ENCODE measurements at regions not wholly inside any gene's neighbourhood (a gene's known extent, or its start where the extent isn't known, plus 50 kb on each side); places are given as distances from the start of the nearest gene placed in this dataset.
A peak's percentile ranks its signal among the peaks of the same experiment; 100 is the strongest.

- no peak overlapping the region for H3K4me3 ChIP-seq (ENCODE audit: control extremely low read depth in 1 of 5, extremely low read depth in 1 of 5, insufficient read depth in 1 of 5, low read depth in 2 of 5, low read length in 4 of 5)
- ChIA-PET CTCF (no interaction called here), POLR2A (no interaction called here)
- H3K4me1 ChIP-seq (ENCODE audit: control insufficient read depth in 2 of 2, insufficient read depth in 2 of 2, low read length in 2 of 2): no peaks in the 10 kb centered on the region
- H3K79me2 ChIP-seq (ENCODE audit: control insufficient read depth, insufficient read depth, low read length): no peaks in the 10 kb centered on the region
- no peak for TF ChIP-seq CTCF (IDR thresholded peaks at IDR 0.05)
- TF ChIP-seq EZH2 (IDR thresholded peaks at IDR 0.05; ENCODE audit: borderline replicate concordance, insufficient read depth, low read depth, low read length, poor library complexity, severe bottlenecking): no peak
- H3K27me3 ChIP-seq (replicated peaks in 1 of 4; ENCODE audit: control extremely low read depth in 1 of 4, control insufficient read depth in 3 of 4, insufficient read depth in 4 of 4, low read length in 3 of 4): no peaks in the 10 kb centered on the region
- H3K4me1 Mint-ChIP-seq: no peaks in the 10 kb centered on the region
- no peaks in the 10 kb centered on the region for H3K36me3 ChIP-seq (replicated peaks in 1 of 2; ENCODE audit: control extremely low read depth in 1 of 2, control insufficient read depth in 1 of 2, extremely low read depth in 1 of 2, insufficient read depth in 2 of 2, low read length in 1 of 2)
- H4K20me1 ChIP-seq (ENCODE audit: control insufficient read depth, insufficient read depth, low read length, poor library complexity, severe bottlenecking): no peaks in the 10 kb centered on the region
- peak overlapping the region; percentile 9 for H2AFZ ChIP-seq (ENCODE audit: insufficient read depth, low read depth, low read length, poor library complexity, severe bottlenecking)
- ATAC-seq (ENCODE audit: low read depth): no peak
- peaks cover 18% of the 10 kb centered on the region for H3K27me3 Mint-ChIP-seq
- intact Hi-C loops (cut with micrococcal nuclease): no loop called here
- H3K9ac ChIP-seq (ENCODE audit: low read length): no peak overlapping the region
- no peak overlapping the region for H3K4me3 Mint-ChIP-seq
- H3K27ac ChIP-seq (ENCODE audit: low read length in 2 of 2): no peak overlapping the region
- 85% methylated on average over 5 of the region's 5 CpGs for WGBS (ENCODE audit: insufficient coverage)
- H3K9me3 ChIP-seq (ENCODE audit: control extremely low read depth in 1 of 3, control insufficient read depth in 2 of 3, insufficient read depth in 1 of 3, low read length in 2 of 3): peaks cover 1 to 8% (median 3%) of the 10 kb centered on the region in 3 donors
- no peak overlapping the region for H3K4me2 ChIP-seq (replicated peaks; ENCODE audit: low read depth, low read length, poor library complexity, severe bottlenecking)
- peaks cover 3% of the 10 kb centered on the region for H3K9me3 Mint-ChIP-seq (ENCODE audit: insufficient read depth)
- no peak for DNase-seq
- no peak overlapping the region for H3K27ac Mint-ChIP-seq
Observed at GRCh38 chr20:43799741-43800140, 72.9 kb upstream of the GTSF1L start.

- no peak overlapping the region for H3K4me3 ChIP-seq (ENCODE audit: control extremely low read depth in 1 of 5, extremely low read depth in 1 of 5, insufficient read depth in 1 of 5, low read depth in 2 of 5, low read length in 4 of 5)
- ChIA-PET POLR2A (no interaction called here), CTCF (no interaction called here)
- no peaks in the 10 kb centered on the region for H3K36me3 ChIP-seq (replicated peaks in 1 of 2; ENCODE audit: control extremely low read depth in 1 of 2, control insufficient read depth in 1 of 2, extremely low read depth in 1 of 2, insufficient read depth in 2 of 2, low read length in 1 of 2)
- H4K20me1 ChIP-seq (ENCODE audit: control insufficient read depth, insufficient read depth, low read length, poor library complexity, severe bottlenecking): no peaks in the 10 kb centered on the region
- H3K4me3 Mint-ChIP-seq: no peak overlapping the region
- H3K4me1 Mint-ChIP-seq: no peaks in the 10 kb centered on the region
- WGBS (ENCODE audit: insufficient coverage): 42% methylated on average over 6 of the region's 11 CpGs
- TF ChIP-seq EZH2 (IDR thresholded peaks at IDR 0.05; ENCODE audit: borderline replicate concordance, insufficient read depth, low read depth, low read length, poor library complexity, severe bottlenecking) (no peak), CTCF (IDR thresholded peaks at IDR 0.05) (no peak)
- no peak overlapping the region for H3K27ac Mint-ChIP-seq
- no peak overlapping the region for H3K4me2 ChIP-seq (replicated peaks; ENCODE audit: low read depth, low read length, poor library complexity, severe bottlenecking)
- H3K27me3 ChIP-seq (replicated peaks in 1 of 4; ENCODE audit: control extremely low read depth in 1 of 4, control insufficient read depth in 3 of 4, insufficient read depth in 4 of 4, low read length in 3 of 4): no peaks in the 10 kb centered on the region
- H3K9me3 ChIP-seq (ENCODE audit: control extremely low read depth in 1 of 3, control insufficient read depth in 2 of 3, insufficient read depth in 1 of 3, low read length in 2 of 3): peaks cover 0 to 6% (median 3%) of the 10 kb centered on the region in 3 donors
- H3K27me3 Mint-ChIP-seq: peaks cover 18% of the 10 kb centered on the region
- intact Hi-C loops (cut with micrococcal nuclease): no loop called here
- no peak overlapping the region for H3K27ac ChIP-seq (ENCODE audit: low read length in 2 of 2)
- H3K9ac ChIP-seq (ENCODE audit: low read length): no peak overlapping the region
- H3K9me3 Mint-ChIP-seq (ENCODE audit: insufficient read depth): peaks cover 3% of the 10 kb centered on the region
- ATAC-seq (ENCODE audit: low read depth) (no peak), DNase-seq (no peak)
- peak overlapping the region; percentile 9 for H2AFZ ChIP-seq (ENCODE audit: insufficient read depth, low read depth, low read length, poor library complexity, severe bottlenecking)
- H3K4me1 ChIP-seq (ENCODE audit: control insufficient read depth in 2 of 2, insufficient read depth in 2 of 2, low read length in 2 of 2): no peaks in the 10 kb centered on the region
- no peaks in the 10 kb centered on the region for H3K79me2 ChIP-seq (ENCODE audit: control insufficient read depth, insufficient read depth, low read length)
Observed at GRCh38 chr20:43799150-43799711, 72.4 kb upstream of the GTSF1L start.
